MM.1S (cell line): ENCODE measurements at regions not wholly inside any gene's neighbourhood (a gene's known extent, or its start where the extent isn't known, plus 50 kb on each side); places are given as distances from the start of the nearest gene placed in this dataset.

Experiments used
- CTCF ChIP-seq: fragments of 300-600 bp; sonication (generic); IDR thresholded peaks from 2 replicates; pipeline ENCODE4 v1.5.1; 2016; ENCODE audit warnings: antibody characterized with exemption, low read length, mixed read lengths
- EZH2phosphoT487 ChIP-seq: fragments of 300-600 bp; sonication (generic); IDR thresholded peaks from 2 replicates; pipeline ENCODE4 v1.6.1; 2018; ENCODE audit warnings: antibody characterized with exemption, low read length

GRCh38 chr18:38369772-38370690 is 804.4 kb upstream of the CELF4 start:
- TF ChIP-seq CTCF = no peak
- TF ChIP-seq EZH2phosphoT487 = no peak
